ENCODE measurements at regions not wholly inside any gene's neighbourhood (a gene's known extent, or its start where the extent isn't known, plus 50 kb on each side); places are given as distances from the start of the nearest gene placed in this dataset.

DNA sequence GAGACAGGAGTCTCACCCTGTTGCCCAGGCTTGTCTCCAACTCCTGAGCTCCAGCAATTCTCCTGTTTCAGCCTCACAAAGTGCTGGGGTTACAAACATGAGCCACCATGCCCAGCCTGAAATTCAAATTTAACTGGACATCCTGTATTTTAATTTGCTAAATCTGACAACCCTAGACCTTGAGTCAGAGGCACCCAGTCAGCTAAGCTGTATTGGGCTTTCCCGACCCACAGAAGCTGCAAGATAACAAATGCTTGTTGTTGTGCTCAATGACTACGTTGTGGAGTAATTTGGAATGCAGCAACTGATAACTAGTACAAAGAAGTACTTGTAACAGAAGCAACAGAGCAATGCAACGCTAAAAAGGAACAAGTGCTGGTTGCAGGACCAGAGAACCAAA is 533.1 kb downstream of the NTRK2 start:
- no peak for DNase-seq (ENCODE audit: low read depth)
- no peak overlapping the region for H3K4me3 ChIP-seq (ENCODE audit: low read length)
- TF ChIP-seq, protein P1, sequence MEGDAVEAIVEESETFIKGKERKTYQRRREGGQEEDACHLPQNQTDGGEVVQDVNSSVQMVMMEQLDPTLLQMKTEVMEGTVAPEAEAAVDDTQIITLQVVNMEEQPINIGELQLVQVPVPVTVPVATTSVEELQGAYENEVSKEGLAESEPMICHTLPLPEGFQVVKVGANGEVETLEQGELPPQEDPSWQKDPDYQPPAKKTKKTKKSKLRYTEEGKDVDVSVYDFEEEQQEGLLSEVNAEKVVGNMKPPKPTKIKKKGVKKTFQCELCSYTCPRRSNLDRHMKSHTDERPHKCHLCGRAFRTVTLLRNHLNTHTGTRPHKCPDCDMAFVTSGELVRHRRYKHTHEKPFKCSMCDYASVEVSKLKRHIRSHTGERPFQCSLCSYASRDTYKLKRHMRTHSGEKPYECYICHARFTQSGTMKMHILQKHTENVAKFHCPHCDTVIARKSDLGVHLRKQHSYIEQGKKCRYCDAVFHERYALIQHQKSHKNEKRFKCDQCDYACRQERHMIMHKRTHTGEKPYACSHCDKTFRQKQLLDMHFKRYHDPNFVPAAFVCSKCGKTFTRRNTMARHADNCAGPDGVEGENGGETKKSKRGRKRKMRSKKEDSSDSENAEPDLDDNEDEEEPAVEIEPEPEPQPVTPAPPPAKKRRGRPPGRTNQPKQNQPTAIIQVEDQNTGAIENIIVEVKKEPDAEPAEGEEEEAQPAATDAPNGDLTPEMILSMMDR (conservative IDR thresholded peaks at IDR 0.05; ENCODE audit: low read length): no peak

DNA sequence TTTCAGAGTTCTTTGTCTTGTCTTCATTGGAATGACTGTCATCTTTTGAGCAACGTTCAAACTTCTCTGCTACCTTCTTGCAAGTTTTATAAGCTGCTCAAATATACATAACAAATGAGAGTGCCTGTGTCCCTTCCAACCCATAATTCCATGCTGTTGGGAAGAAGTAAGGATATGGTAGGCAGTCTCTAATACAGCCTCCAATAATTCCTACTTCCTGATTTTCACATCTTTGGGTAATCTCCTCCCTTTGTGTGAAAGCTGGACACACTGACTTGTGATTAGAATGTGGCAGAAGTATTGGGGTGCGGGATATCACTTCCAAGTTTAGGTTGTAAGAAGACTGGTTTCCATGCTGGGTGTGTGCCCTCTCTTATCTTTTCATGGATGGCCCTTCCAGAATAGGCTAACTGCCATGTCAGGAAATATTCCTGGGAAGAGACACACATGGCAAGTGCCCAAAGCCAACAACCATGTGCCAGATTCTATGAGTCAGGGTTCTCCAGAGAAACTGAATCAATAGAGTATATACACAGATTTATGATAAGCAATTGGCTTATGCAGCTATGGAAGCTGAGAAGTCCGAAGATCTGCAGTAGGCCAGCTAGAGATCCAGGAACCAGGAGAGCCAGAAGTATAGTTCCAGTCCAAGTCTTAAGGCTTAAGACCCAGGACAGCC is 531.3 kb downstream of the NTRK2 start:
- peak; percentile 18 for DNase-seq (ENCODE audit: low read depth)
- TF ChIP-seq, protein P1 (conservative IDR thresholded peaks at IDR 0.05; ENCODE audit: low read length): no peak
- no peak overlapping the region for H3K4me3 ChIP-seq (ENCODE audit: low read length)

DNA sequence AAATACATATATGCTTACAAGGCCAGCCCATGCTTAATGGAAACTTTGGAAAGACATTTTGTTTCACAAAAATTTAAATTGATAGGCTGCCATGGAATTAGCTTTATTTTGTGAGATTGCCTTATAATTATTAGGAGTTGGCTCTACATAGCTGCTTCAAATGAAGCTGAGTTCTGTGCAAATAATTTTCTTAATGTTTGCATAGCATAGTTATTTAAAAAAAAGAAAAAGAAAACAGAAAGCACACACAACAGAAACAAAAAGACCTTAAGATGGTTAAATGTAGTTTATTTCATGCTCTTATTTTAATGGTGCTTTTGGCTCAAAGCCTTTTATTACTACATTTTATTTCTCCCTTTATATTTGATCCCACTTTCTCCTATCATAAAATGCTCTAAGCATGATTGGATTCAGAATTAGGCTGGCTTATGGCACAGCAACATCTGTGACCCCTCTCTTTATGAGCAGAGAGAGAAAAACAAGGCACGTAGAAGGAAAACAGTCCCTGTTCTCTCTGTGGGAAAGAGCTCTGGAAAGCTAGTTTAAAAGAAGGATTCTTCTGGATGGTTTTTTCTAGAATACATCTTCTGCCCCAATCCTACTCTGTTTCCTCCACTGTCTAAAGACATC is 530.5 kb downstream of the NTRK2 start:
- H3K4me3 ChIP-seq (ENCODE audit: low read length): no peak overlapping the region
- DNase-seq (ENCODE audit: low read depth): no peak
- TF ChIP-seq, protein P1 (conservative IDR thresholded peaks at IDR 0.05; ENCODE audit: low read length): no peak

DNA sequence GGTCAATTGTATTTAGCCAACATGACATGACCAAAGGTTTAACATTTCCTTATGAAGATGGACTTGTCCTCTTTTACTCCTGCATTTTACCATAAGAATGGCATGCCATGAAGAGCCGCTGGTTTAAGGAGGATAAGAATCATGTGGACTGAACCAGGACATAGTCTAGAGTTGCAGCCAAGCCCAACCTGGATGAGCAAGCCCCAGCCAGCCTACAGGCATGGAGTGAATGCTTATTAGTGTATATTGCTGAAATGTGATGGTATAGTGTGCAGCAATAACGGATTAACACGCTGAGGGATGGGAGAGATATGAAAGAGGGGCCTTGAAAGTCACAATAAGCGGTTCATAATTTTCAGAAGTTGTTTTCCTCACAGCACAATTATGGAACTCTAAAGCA is 523.2 kb downstream of the NTRK2 start:
- no peak overlapping the region for H3K4me3 ChIP-seq (ENCODE audit: low read length)
- DNase-seq (ENCODE audit: low read depth): no peak
- TF ChIP-seq, protein P1 (conservative IDR thresholded peaks at IDR 0.05; ENCODE audit: low read length): no peak

DNA sequence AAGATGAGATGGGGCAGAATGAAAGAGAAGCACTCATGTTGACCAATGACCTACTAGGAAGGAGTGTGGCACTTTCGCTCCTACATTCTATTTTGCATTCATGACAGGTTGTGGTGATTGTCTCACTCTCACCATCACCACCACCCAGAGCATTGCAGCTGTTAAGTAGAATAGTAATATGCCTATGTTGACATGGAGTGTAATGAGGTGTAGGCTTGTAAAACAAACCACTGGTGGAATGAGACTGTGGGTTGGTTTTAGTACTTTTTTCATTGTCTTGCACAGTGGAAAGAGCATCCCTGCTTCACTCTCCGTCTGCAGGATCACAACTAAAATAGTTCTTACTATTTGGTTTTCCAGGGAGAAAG is 516.7 kb downstream of the NTRK2 start:
- TF ChIP-seq, protein P1 (conservative IDR thresholded peaks at IDR 0.05; ENCODE audit: low read length): no peak
- no peak overlapping the region for H3K4me3 ChIP-seq (ENCODE audit: low read length)
- no peak for DNase-seq (ENCODE audit: low read depth)

DNA sequence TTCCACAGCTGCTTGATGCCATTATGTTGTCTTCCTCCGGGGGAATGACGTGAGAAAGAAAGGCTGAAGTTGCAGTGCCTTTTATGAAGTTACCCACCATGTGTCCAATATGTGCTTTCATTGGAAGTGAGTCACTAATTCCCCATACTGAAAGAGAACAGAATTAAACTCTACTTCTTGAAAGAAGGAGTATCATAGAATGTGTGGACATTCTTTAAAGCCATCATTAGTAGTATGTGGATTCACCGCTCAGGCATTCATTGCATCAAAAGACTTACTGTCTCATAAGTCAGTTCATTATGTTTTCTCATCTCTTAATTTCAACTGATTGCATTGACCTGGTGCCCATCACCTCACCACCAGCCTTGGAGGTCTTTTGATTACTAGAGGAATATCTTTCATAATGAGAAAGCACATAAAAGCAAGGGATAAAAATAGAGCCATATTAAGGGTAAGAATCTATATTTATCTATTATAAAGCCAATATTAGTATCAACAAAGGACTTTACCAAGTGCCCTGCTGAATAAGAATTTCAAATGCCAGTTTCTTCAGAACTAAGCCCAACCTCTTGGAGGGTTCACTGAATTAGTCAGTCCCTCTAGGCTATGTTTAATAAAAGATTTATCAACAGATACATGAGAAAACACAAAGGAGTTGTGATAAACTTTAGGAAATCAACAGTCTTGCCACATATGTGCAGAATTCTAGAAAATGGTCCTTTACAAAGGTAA is 516.1 kb downstream of the NTRK2 start:
- no peak for DNase-seq (ENCODE audit: low read depth)
- H3K4me3 ChIP-seq (ENCODE audit: low read length): no peak overlapping the region
- TF ChIP-seq, protein P1 (conservative IDR thresholded peaks at IDR 0.05; ENCODE audit: low read length): no peak

All from AG10803 (cell line).